GM19043 (cell line): ENCODE measurements at regions not wholly inside any gene's neighbourhood (a gene's known extent, or its start where the extent isn't known, plus 50 kb on each side); places are given as distances from the start of the nearest gene placed in this dataset.
"Not testable (repeated sequence)": the region's sequence is repeated elsewhere in the genome, so short reads cannot be mapped to it uniquely, and the experiment has no call there.

ENCODE experiments used
- ATAC-seq: cut with Tn5 transposase; IDR thresholded peaks from one replicate; pipeline ENCODE4 v1.9.1; 2021; ENCODE audit warnings: low read depth; ENCODE audit not compliant: unreplicated experiment

DNA sequence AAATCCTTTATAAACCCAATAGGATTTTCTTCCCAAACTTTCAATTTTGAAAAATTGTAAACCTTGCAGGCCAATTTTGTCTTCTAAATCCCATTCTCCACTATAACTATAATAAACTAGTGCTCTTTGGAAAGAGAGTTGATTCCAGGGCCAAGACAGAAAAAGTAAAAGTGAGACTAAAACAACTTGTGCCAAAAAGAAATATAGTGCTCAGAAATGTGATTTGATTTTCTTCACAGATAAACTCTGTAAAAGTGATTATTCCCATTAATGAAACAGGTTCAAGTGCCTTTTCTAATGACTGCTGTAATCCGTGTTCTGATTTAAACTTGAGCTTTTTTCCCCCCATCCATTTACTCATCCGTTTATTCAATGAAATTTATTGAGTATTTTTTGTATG is 1831.1 kb downstream of the SLITRK5 start:
- no peak for ATAC-seq

DNA sequence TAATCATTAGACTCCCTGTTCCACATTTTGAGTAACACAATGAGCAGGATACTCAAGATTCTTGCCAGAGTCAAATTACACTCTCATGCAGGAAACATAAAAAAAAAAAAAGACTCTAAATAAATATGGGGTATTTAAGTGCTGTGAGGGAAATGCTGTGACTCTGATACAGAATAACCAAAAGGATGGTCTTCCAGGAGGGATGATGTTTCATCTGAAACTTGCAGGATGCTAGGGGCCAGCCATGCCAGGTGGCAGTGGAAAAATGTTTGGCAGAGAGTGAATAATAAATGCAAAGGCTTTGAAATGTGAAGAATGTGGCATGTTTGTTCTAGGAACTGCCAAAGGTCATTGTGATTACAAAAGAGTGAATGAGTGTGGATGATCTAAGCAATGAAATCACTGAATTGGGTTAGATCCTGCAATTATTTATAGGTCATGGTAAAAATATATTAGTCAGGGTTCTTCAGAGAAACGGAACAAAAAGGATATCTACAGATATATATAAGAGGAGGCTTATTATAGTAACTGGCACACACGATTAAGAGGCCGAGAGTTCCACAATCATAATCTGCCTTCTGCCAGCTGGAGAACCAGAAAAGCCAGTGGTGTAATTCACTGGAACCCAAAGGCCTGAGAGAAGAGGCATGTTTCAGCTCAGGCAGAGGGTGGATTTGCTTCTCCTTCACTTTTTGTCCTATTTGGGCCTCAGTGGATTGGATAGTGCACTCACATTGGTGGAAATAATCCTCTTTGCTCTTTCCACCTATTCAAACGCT is 1832.8 kb upstream of the MIR17HG start:
- no peak for ATAC-seq

DNA sequence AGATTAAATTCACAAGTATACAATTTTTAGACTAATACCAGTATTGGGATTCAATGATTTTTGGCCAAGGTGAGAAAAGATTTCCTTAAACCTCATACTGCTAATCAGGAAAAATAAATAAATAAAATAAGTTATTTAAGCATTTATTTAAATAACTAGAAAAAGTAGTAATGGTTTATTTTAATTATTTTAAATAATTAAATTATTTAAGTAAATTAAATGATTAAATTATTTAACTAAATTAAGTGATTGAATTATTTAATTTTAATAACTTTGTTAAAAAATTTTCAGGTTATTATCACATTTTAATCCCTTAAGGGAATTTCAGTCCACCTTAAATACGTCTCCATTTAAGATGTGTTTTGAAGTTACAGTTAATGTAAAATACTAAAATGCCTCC is 1831.5 kb upstream of the MIR17HG start:
- ATAC-seq = no peak

DNA sequence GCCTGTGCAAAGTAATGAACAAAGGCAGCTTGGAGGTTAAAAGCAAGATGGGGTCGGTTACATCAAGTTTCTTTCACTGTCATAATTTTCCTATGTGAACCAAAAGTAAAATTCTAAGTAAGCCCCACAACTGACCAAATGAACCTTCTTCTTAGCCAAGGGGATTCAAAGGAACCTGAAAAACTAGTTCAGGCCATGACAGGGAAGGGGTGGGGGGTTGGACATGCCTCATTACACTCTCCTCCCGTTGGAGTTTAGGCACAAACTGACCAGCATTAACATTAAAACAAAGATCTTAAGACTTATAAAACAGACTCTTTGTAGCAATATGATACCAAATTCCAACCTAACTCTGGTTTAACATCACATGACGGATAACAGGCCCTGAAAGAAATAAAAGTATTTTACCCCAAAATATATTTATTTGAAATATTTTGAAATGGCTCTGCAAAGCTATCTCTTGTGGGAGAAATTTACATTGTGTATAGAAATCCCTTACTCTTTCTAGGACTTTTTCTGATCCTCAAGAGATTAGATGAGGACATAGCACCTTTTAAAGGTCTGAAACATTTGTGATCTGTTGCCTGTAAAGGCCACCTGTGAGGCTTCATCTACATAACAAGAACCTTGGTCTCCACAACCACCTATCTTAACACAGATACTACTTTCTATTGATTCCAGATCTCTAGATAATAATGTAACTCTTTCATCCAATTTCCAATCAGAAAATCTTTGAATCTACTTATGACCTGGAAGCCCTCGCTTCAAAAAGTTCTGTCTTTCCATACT is 1829.0 kb upstream of the MIR17HG start:
- ATAC-seq = no peak

DNA sequence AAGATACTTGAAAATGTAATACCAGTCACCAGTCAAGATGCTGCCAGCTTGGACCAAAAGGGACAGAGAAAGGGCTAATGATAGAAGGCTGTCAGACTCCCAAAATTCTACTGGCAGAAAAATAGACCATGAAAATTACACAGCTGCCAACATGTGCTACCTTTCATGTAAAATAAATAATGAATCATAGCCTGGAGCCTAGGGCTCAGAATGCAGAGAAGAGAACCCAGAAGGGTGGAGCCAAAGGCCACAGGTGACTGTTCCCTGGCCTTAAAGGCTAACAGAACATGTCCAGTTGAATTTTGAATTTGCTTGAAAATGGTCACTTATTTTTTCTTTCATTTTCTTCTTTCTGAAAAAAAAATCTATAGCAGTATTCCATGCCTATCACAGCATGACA is 1827.0 kb upstream of the MIR17HG start:
- ATAC-seq = no peak

DNA sequence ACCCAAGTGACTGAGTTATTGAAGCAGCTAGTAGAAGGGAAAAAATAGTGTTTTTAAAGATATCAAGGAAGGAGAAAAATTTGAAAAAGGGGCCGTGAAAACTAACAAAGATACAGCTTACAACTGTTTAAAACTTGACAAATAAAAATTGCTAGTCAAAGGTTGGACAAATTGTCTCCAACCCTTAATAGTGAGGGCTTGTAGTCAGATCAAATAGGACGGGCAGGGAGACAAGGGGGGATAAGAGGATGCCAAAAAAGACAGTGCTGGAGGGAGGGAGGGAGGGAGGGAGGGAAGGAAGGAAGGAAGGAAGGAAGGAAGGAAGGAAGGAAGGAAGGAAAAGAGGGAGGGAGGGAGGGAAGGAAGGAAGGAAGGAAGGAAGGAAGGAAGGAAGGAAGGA is 1825.8 kb upstream of the MIR17HG start:
- ATAC-seq = not testable (repeated sequence)

DNA sequence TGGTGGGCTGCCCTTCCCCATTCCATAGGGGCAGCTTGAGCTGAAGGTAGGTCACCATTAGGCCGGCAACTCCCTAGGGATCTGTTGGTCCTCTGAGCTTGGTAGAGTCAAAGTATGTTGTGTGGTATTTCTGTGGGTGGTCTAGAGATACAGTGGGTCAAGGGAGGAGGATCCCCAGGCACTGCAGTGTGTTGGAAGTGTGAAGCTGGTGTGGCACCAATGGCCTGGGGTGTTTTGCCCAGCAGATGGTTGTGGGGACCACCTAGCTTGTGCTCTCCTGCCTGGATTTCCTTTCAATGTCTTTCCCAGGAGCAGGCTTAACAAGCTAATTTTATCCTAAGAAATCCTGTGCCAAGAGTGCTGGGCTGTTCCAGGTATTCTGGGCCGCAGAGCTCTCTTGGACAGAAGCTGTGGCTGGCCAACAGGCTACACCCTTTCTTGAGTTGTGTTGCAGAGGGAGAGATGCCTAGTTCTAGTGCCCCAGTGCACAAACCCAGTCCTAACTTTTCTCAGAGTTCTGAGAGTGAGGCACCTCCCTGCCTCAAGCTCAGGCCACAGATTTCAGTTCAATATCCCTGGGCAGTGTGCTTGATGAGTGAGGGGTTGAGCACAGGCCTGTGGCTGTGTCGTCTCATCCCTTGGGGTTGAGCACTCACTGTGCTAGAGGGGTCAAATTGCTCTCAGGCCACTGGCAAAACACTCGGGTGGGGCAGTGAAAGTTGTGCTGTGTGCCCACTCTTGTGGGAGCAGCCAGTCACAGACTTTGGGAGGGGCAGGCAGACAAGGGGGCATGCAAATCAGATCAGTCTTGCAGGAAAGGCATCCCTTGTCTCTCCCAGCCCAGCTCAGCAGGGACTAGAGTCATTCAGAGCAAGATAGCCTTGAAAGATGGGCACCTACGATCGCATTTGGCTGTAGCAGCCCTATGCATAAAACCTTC is 1806.1 kb upstream of the MIR17HG start:
- no peak for ATAC-seq

DNA sequence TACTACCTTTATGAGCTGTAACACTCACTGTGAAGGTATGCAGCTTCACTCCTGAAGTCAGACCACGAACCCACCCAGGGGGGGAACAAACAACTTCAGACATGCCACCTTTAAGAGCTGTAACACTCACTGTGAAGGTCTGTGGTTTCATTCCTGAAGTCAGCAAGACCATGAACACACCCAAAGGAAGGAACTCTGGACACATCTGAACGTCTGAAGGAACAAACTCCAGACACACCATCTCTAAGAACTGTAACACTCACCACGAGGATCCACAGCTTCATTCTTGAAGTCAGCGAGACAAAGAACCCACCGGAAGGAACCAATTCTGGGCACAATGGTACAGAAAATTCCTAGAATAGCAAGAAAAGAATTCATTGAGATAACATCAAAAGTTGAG is 1796.5 kb upstream of the MIR17HG start:
- ATAC-seq = no peak

DNA sequence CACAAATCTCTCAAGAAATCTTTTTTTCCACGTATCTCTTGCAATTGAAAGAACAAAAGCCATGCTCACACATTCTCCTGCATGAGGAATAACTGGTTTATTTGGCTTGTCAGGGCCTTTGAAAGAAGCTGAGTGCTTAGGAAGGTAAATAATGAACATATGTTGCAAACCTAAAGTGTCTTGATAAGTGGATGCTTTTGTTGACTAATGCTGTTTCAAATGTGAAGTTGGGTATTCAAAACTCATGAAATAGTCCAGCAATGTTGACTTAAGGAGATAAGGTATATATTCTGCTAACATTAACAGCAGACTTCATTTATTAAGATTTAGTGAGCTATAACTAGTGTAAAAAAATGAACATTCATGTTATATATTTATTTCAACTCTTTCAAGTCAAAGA is 1792.7 kb upstream of the MIR17HG start:
- ATAC-seq = no peak

DNA sequence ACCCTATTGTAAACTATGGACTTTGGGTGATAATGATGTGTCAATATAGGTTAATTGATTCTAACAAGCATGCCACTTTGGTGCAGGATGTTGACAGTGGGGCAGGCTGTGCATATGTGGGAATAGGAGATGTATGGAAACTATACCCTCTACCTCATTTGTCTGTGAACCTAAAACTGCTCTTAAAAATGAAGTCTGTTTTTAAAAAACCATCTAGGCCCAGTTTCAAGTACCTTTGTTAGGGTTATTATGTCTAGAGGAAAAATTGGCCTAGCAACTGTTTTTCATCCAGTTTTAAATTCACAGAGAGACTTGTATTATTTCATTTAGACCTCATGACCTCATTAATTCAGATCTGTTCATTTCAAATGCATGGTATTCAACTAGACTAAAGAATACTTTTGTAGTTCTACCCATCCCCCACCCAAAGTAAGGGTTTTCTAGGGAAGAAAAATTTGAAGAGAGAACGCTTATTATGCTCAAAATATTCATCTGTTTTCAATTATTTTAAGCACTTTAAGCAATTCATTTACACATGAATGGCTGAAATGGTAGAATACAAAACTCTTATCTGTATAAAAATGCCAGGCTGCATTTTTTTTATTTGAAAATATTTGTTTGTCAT is 1781.9 kb upstream of the MIR17HG start:
- ATAC-seq = no peak

DNA sequence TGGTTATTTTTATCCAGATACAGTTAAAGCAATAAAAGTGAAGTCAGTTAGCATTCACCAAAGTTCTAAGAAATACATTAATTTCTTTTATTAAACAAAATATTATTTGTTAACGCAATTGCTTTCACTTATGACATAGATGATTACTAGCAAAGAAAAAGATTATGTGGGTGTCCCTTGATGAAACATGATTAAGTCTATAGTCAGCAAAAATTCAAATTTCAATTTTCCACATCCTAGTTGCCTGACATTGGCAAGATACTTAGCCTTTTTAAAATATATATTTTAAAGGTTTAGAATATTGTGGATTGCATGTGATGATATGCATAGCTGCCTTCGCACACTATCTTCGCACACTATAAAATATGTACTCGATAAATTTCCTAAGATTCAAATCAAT is 1780.5 kb upstream of the MIR17HG start:
- no peak for ATAC-seq

DNA sequence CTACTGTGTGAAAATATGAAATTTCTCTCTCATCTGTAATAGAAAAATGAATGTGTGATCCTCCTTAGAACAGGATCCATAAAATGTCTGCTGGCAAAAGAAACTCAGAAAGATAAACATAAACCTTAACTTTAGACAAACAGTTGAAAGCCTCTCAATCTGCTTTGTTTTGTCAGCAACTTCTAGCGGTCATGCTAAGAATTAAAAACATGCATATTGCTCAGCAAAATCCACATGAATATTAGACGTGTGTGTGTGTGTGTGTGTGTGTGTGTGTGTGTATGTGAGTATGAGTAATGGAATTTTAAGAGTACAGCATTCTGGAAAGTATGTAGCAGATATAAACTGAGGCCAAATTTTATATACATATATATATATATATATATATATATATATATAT is 1779.2 kb upstream of the MIR17HG start:
- ATAC-seq = no peak

DNA sequence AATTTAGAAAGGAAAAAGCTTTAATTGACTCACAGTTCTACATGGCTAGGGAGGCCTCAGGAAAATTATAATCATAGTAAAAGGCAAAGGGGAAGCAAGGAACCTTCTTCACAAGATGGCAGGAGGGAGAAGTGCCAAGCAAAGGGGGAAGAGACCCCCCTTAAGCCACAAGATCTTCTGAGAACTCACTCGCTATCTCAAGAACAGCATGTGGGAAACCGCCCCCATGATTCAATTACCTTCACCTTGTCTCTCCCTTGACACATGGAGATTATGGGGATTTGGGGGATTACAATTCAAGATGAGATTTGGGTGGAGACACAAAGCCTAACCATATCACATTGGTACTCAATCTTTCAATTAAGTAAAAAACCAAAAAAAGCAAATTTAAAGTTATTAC is 1778.7 kb upstream of the MIR17HG start:
- ATAC-seq = no peak

DNA sequence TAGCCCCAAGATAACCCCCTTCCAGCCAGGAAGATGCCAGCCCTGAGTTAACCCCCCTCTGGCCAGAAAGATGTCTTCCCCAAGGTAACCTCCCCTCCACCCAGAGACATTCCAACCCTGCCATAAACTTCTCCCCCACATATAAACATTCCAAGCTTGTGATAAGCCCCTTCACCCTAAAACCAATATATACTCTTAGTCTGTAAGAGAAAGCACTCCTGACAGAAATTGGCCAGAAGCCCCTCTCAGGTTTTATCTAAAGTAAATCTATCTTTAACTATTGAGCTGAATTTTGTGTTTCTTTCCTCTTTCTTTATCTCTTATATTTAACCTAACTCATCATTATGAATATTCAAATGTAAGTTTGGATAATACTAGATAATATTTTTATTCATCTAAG is 1775.8 kb upstream of the MIR17HG start:
- no peak for ATAC-seq

DNA sequence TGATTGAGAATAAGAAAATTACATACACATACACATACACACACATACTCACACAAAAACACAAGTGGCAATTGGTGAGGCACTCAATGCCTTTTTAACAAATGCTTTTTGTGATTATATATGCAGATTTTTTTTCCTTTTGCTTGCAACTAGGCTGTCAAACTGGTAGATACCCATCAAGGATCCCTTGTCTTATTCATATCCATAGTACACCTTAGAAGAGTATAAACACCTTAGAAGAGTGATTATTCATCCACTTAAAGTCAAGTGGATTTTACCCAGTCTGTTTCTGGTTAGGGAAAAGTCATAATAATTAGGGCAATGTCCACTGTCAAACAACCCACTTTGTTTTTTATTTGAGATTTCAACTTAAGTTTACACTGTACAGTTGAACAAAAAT is 1773.4 kb upstream of the MIR17HG start:
- no peak for ATAC-seq

DNA sequence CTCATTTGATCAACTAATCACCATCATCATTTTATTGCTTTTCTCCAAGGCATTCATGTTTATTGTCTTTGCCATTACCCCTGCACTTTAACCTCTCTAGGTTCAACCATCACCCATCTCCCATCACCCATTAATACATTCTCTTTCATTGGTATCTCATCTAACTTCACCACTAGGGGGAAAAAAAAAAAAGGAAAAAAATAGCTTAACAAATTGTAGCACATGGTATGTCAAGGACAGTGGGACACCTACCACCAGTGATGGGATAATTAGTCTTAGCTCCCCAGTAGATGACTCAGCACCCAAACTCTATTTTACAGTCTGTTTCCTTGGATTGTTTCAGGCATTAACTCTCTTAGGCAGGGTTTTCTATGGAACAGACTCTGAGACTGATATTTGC is 1770.2 kb upstream of the MIR17HG start:
- ATAC-seq = no peak

DNA sequence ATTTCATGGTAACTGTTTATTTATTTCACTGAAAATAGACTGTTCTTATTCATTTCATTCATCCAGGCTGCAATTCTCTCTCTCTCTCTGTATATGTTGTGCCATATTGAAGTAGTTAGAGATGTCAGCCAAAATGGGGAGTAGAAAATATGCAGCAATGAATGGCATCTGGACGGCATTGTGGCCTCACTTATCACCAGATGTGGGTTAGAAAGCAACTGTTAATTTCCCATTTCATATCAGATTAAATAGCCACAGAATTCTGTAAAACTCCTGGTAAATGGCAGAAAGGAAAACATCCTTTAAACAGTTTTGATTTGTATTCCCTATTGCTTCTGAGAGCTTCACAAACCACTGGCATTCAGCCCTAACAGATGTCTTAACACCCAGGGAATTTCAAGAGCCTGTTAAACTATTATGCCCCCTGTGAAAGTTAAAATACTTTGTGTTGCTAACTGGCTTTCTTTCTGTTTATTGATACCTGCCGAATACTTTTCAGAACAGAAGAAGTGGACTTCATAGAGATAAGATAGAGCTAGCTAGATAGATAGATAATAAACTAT is 1763.3 kb upstream of the MIR17HG start:
- no peak for ATAC-seq

DNA sequence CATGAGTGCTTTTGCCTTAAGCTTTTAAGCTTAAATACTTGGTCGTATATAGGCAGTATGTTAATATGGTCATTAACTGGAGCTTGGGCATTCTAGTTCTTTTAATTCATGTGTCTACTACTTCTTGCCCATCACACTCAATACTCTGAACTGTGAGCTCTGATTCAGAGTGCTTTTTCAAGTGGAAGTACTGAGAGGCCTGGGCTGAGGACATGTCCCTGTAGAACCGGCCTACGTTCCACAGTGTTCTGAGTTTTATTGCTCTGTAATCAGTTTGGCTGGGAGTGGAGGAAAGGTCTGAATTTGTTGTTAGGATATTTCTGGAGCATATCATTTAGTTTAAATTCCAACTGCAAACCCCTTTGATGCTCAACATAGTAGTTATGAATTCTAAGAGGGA is 1744.8 kb upstream of the MIR17HG start:
- no peak for ATAC-seq

DNA sequence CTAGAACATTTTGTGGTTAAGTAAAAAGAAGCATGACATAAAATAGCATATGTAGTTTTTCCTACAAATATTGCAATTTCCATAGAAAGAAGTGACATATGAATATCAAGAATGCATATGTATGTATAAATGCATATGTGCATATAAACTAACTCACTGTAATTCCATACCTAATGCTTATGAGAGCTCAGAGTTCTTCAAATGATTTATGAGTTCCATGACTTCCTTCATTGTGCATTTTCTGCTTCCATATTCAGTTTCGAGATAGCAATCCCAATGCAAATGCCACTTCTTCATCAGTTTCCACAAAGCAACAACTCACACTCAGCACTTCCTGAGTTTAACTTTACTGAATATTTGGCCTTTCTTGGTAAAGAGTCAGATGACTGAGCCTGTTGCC is 1744.3 kb upstream of the MIR17HG start:
- ATAC-seq = no peak

DNA sequence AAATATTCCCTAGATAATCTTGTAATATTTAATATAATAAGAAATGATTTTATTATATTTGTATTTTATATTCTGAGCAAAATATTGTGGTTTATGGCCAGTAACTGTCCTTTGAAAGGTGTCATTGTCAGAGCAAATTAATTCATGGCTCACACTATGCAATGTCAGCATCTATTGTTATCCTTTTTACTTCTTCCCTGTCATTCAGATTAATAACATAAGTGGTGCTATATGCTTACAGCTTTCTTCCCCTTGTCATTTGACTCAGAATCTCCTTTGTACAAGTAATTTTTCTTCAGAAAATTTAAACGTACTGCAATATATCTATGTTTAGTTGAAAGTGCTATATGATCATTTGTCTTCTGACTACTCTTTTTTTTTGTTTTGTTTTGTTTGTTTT is 1738.2 kb upstream of the MIR17HG start:
- ATAC-seq = no peak
